HG02943 (cell line): ENCODE measurements at regions not wholly inside any gene's neighbourhood (a gene's known extent, or its start where the extent isn't known, plus 50 kb on each side); places are given as distances from the start of the nearest gene placed in this dataset.

Source experiments
- ATAC-seq: cut with Tn5 transposase; IDR thresholded peaks from one replicate; pipeline ENCODE4 v1.9.1; 2021; ENCODE audit warnings: mild to moderate bottlenecking, low read depth, moderate library complexity; ENCODE audit not compliant: unreplicated experiment

GRCh38 chr3:124674336-124674735, 55.9 kb upstream of the UMPS start:
- no peak for ATAC-seq

GRCh38 chr3:124676236-124676635, 54.0 kb upstream of the UMPS start:
- ATAC-seq = no peak

DNA sequence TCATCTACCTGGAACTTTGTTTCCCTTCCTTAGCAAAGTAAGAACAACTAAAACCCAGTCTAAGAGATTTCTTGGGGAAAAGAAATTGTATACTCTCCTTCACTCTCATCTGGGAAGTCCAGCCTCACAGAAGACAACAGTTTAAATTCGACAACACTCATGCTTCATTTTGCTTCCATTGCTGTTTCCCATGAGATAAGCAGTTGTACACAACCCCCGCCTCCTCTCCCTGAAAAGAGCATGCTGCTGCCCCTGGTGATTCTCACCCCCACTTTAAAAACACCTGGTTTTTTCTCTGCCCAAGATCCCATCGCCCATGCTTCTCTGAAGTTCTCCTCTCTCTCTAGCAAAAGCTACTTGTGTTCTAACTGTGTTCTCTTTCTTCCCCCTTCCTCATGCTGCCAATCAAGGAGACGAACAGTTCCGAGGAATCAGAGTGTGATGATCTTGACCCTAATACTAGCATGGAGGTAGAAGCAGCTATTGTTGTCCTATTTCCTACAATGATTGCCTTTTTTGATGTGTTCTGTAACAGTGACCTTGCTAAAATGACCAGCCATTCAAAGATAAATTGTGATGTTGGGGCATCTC, 51.1 kb upstream of the UMPS start:
- ATAC-seq = no peak
